Pons (tissue), 1 donor: ENCODE measurements at regions not wholly inside any gene's neighbourhood (a gene's known extent, or its start where the extent isn't known, plus 50 kb on each side); places are given as distances from the start of the nearest gene placed in this dataset.

ENCODE experiments used
- DNase-seq: peaks from one replicate; pipeline ENCODE4 v3.0.0-alpha.2; 2016; ENCODE audit warnings: low spot score

DNA sequence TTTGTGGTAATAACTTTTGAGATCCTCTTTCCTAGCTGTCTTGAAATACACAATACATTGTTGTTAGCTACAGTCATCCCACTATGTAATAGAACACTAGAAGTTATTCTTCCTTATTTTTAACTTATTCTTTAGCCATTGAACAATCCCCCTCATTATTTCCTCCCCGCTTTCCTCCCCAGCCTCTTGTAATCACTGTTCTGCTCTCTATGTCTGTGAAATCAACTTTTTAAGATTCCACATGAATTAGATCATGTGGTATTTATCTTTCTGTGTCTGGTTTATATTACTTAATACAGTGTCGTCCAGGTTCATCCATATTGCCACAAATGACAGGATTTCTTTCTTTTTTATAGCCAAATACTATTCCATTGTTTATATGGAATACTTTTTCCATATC, 72.9 kb downstream of the SLC10A2 start:
- no peak for DNase-seq

DNA sequence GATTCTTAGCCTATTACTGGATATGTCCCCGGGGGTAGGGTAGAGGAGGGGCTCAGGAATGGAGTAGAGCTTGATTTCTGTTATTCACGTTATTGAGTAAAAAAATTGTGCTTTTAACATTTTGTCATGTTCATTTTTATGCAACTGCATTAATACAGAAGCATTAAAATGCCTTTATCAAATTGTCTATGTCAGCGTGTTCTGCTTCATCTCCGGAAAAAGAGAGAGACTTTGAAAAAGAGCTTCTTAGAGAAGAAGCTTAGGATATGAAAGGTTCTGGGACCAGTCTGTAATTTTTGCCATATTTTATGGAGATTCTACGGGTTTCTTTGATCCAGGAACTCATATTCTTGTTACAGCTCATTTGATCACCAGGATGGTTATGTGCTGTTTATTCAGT, 82.0 kb downstream of the SLC10A2 start:
- DNase-seq: no peak

- no peak for DNase-seq
These were observed 82.7 kb downstream of the SLC10A2 start for GRCh38 chr13:102983496-102983895.

GRCh38 chr13:102980331-102980982, 85.8 kb downstream of the SLC10A2 start:
- no peak for DNase-seq

- DNase-seq: no peak
These were observed 88.0 kb downstream of the SLC10A2 start for GRCh38 chr13:102978168-102978567.

DNA sequence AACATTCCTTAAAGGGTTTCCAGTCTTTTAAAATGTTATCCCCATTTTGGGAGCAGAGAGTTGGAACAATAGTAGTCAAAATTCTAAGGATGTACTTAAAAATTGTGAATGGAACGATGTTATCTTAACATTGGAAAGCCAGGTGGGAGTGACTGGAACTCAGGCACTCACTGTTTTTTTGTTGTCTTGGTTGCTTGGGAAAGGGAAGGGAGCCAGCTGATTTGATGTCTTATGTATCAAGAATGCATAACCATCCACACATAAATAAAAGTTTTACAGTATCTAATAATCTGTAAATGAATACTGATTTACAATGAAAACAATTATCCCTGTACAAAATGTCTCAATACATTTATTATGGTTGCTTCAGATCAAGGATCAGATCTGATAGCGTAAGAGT, 88.7 kb downstream of the SLC10A2 start:
- DNase-seq: no peak

GRCh38 chr13:102974317-102975087, 91.7 kb downstream of the SLC10A2 start:
- no peak for DNase-seq

- no peak for DNase-seq
These were observed 94.0 kb downstream of the SLC10A2 start for GRCh38 chr13:102972191-102972590.

DNA sequence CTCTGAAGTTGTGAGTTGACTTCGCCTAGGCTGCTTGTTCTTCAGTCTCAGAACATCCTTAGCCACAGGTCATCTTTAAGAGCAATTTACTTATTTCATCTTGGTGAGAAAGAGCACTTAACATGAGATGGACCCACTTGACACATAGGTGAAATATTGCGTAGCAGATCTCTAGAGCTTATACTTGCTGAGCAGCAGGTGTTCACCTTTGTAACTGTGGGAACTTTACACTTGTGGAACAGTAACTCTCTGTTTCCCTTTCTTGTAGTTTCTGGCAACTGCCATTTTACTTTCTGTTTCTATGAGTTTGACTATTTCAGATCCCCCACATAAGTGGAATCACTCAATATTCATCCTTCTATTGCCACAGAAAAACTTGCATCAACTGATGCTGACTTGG, 95.7 kb downstream of the SLC10A2 start:
- no peak for DNase-seq

DNA sequence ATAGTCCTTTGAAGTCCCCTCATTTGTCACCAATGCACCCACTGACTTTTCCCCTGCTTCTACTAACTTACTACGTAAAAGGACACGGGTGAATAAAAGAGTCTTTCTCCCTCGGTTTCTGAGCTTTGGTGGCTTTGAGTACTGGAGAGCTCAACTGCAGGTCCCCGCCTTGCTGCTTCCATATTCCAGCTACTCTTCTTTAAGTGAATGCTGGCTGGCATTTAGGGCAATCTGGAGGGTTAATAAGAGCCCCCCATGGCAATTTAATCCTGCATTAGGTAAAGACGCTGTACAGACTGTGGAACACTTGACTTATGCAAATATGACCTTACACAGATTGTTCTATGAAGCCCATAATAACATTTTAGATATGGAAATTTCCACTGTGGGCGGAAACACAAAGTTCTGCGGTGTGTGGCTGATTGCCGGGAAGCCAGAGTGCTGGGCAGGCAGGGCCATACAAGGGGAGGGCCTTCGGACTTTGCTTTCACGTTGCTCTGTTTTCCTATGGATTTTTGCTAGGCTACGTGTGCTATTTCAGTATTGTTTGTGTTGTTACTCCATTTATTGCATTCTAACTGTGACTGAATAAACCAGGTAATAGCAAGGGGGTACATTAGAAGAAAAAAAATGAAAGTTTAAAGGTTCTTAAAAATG, 97.5 kb downstream of the SLC10A2 start:
- no peak for DNase-seq

- no peak for DNase-seq
These were observed 100.4 kb downstream of the SLC10A2 start for GRCh38 chr13:102965802-102966201.

DNA sequence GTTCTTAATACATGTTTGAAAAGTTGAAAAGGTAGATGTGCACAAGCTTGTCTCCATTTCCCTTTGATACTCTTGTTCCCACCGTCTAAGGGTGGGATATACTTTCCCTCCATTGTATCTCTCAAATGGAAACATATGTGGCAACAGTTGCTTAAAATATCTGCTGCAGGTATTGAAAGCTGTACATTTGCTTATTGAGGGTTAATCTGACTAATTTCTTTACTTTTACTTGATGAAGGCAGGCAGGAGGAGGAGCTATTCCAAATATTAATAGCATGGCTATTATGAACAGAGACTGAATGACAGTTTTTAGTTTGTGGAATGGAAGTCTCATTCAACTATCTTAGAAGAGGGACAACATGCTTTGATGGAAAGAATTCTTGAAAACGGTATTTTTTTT, 103.8 kb downstream of the SLC10A2 start:
- DNase-seq: no peak

DNA sequence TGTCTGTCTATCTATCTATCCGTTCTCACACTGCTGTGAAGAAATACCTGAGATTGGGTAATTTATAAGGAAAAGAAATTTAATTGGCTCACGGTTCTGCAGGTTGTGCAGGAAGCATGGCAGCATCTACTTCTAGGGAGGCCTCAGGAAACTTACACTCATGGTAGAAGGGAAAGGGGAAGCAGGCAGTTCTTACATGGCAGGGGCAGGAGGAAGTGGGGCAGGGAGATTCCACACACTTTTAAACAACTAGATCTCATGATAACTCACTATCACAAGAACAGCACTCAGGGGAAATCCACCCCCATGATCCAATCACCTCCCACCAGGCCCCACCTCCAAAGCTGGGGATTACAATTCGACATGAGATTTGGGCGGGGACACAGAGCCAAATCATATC, 105.3 kb downstream of the SLC10A2 start:
- no peak for DNase-seq

GRCh38 chr13:102956449-102956848, 109.8 kb downstream of the SLC10A2 start:
- no peak for DNase-seq

DNA sequence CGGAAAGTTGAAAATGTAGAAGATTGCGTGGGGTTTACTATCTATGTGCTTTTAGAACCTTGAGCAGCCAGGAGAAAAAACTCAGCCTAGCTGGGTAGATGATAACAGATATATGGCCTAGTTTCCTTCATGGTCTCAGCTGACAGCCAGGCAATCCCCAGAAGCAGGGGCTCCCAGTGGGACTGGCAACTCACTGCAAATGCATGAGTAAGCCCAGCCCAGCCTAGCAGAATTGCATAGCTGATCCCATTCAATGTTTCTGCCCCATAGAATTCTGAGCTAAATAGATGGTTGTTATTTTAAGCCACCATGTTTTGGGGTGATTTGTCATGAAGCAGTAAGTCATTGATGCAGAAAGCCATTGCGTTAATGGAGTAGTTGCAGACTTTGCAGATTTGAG, 108.5 kb downstream of the ERCC5 start:
- DNase-seq: no peak

DNA sequence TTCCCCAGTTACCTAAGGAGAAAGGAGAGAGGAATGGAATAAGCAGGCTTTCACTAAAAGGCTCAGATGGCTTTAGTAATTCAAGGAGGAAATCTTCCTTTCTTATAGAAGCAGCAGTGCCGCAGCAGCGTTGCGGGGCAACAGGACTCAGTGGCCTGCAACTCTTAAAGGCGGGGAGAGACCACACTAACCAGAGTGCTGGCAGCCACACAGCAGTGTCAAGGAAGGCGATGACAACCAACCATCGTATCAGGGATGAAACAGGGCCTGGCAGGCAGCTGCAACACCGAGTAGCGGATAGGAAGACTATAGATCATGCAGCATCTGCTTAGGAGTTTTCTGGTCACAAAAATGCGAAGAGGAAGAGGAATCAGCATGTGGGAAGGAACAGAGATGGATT, 106.0 kb downstream of the ERCC5 start:
- DNase-seq: no peak

GRCh38 chr13:102947745-102948405, 102.0 kb downstream of the ERCC5 start:
- DNase-seq: peak; percentile 98

DNA sequence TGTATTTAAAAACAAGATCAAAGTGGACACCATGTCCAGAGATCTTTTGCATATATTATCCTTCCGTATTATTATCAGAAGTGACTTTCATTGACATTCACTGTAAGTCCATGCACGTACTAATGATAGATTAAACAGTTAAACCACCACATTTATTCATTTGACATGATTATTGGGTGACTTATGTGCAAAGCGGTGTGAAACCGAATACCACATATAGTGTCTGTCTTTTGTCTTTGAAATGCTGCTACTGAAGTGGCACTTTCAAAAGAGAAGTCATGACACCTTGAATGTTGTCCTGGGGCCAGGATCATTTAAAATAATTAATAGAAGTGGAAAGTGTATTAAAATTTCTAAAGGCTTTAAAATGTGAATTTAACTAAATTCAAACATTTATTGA, 100.1 kb downstream of the ERCC5 start:
- DNase-seq: no peak

- DNase-seq: no peak
These were observed 99.5 kb downstream of the ERCC5 start for GRCh38 chr13:102945324-102945815.

DNA sequence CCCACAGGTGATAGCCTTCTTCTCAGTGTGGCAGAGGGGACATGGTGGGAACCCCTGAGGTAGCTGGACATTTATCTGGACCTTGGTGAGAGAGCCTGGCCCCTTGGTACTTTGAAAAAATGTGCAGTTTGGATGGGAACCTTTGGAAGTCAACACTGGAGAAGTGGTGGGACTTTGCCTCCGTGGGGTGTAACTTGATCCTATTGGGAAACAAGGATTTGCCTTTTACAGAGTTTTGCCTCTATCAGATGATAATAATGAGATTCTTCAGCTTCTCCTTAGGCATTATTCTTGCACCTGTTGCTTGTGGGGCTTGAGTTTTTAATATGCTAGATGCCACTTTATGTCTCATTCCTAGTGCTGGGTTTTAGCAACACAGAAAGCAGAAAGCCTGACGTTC, 99.0 kb downstream of the ERCC5 start:
- no peak for DNase-seq

- no peak for DNase-seq
These were observed 94.9 kb downstream of the ERCC5 start for GRCh38 chr13:102940770-102941169.

GRCh38 chr13:102940143-102940542, 94.3 kb downstream of the ERCC5 start:
- DNase-seq: no peak

DNA sequence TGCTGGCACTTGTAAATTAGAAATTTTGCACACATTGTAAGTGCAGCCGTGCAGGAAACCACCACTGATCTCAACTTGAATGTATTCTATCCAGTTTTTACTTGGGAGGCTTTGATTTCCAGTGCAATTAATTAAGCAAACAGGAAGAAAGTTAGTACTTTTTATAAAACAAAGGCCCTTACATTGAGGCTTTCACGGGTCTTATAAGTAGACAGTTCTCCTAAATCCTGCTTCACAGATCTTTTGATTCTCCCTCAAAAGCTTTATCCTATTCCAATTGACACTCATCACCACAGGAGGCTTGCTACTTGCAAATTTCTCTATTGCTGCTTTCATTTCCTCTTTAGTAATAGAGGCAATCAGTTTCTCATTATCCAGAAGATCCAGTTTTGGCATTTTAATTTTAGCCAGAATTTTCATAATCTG, 90.1 kb downstream of the ERCC5 start:
- DNase-seq: no peak
